Neural crest cell (in vitro differentiated cells): ENCODE measurements at regions not wholly inside any gene's neighbourhood (a gene's known extent, or its start where the extent isn't known, plus 50 kb on each side); places are given as distances from the start of the nearest gene placed in this dataset.

Experiments used
- DNase-seq: peaks from one replicate; pipeline ENCODE4 v3.0.0; 2021; ENCODE audit warnings: low read depth, mixed read lengths, low spot score
- H3K27ac Mint-ChIP-seq: one replicate; pipeline ENCODE4 v1.8.0; 2021; ENCODE audit warnings: mild to moderate bottlenecking, mixed read lengths; ENCODE audit not compliant: unreplicated experiment
- H3K27me3 Mint-ChIP-seq: 2 replicates; pipeline ENCODE4 v1.8.0; 2021; ENCODE audit warnings: low read depth, mild to moderate bottlenecking, mixed read lengths
- H3K36me3 Mint-ChIP-seq: 2 replicates; pipeline ENCODE4 v1.8.0; 2021; ENCODE audit warnings: low read depth, mild to moderate bottlenecking, mixed read lengths
- H3K4me1 Mint-ChIP-seq: 2 replicates; pipeline ENCODE4 v1.8.0; 2021; ENCODE audit warnings: mixed read lengths
- H3K4me3 Mint-ChIP-seq: one replicate; pipeline ENCODE4 v1.8.0; 2021; ENCODE audit warnings: mild to moderate bottlenecking, mixed read lengths
- H3K9me3 Mint-ChIP-seq: 2 replicates; pipeline ENCODE4 v1.8.0; 2021; ENCODE audit warnings: mixed read lengths
- CTCF ChIP-seq: fragments of 200-600 bp; sonication (generic); conservative IDR thresholded peaks from 2 replicates; pipeline ENCODE4 v1.5.0; 2021; ENCODE audit warnings: antibody characterized with exemption, mild to moderate bottlenecking

DNA sequence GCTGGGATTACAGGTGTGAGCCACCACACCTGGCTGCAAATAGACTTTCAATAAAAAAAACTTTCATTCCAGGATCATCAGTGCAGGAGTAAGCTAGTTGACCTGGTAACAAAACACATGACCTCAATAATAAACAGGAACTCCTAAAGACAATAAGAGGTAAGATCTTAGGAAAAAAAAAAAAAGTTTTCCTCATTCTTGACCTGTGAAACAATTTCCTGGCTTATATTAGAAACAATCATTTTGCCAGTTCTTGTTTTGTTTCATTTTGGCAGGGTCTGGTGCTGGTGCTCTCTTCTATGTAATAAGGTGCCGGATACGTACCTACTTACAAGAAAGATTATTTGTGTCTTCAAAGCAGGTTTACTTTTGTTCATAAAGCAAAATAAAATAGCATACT is 90.6 kb upstream of the AMN1 start:
- no peak overlapping the region for H3K4me3 Mint-ChIP-seq
- no peak overlapping the region for H3K27ac Mint-ChIP-seq

GRCh38 chr12:31818623-31819268 is 89.9 kb upstream of the AMN1 start:
- H3K9me3 Mint-ChIP-seq, result peaks cover 1% of the 10 kb centered on the region
- H3K4me3 Mint-ChIP-seq, result no peak overlapping the region
- H3K4me1 Mint-ChIP-seq, result no peaks in the 10 kb centered on the region
- DNase-seq, result no peak
- no peaks in the 10 kb centered on the region for H3K36me3 Mint-ChIP-seq
- no peak for TF ChIP-seq CTCF
- H3K27me3 Mint-ChIP-seq, result no peaks in the 10 kb centered on the region
- H3K27ac Mint-ChIP-seq, result no peak overlapping the region

More for the DNA sequence above, 90.6 kb upstream of the AMN1 start:
- Mint-ChIP-seq H3K4me1 (no peaks in the 10 kb centered on the region), H3K36me3 (no peaks in the 10 kb centered on the region), H3K27me3 (no peaks in the 10 kb centered on the region), H3K9me3 (peaks cover 8% of the 10 kb centered on the region)
- no peak for TF ChIP-seq CTCF
- no peak for DNase-seq

DNA sequence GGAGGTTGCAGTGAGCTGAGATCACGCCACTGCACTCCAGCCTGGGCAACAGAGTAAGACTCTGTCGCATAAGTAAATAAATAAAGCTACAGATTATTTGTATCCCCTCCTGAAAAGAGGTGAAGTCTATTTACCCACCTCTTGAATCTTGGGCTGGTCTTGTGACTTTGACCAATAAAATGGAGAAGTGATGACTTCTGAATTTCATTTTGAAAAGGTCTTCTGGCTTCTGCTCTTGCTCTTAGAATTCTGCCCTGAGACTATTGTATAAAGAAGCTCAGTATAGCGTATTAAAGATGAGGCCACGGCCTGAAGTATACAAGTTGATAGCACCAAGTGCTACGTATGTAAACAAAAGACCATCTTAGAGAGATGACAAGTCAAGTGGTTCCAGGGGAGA is 88.3 kb upstream of the AMN1 start:
- DNase-seq, result no peak
- no peak for TF ChIP-seq CTCF
- peaks cover 7% of the 10 kb centered on the region for H3K4me1 Mint-ChIP-seq
- H3K27me3 Mint-ChIP-seq, result no peaks in the 10 kb centered on the region
- H3K9me3 Mint-ChIP-seq, result no peaks in the 10 kb centered on the region
- no peaks in the 10 kb centered on the region for H3K36me3 Mint-ChIP-seq
- no peak overlapping the region for H3K27ac Mint-ChIP-seq
- H3K4me3 Mint-ChIP-seq, result no peak overlapping the region

GRCh38 chr12:31815096-31815495 is 86.3 kb upstream of the AMN1 start:
- H3K27ac Mint-ChIP-seq, result no peak overlapping the region
- no peaks in the 10 kb centered on the region for H3K36me3 Mint-ChIP-seq
- no peak for DNase-seq
- no peaks in the 10 kb centered on the region for H3K9me3 Mint-ChIP-seq
- TF ChIP-seq CTCF, result no peak
- no peak overlapping the region for H3K4me3 Mint-ChIP-seq
- H3K27me3 Mint-ChIP-seq, result no peaks in the 10 kb centered on the region
- peaks cover 14% of the 10 kb centered on the region for H3K4me1 Mint-ChIP-seq

- Mint-ChIP-seq H3K4me1 (peaks cover 14% of the 10 kb centered on the region), H3K27me3 (no peaks in the 10 kb centered on the region), H3K4me3 (no peak overlapping the region), H3K27ac (peak overlapping the region; percentile 1), H3K9me3 (no peaks in the 10 kb centered on the region), H3K36me3 (no peaks in the 10 kb centered on the region)
- peak; percentile 42 for TF ChIP-seq CTCF
- no peak for DNase-seq
These were observed 84.5 kb upstream of the AMN1 start for GRCh38 chr12:31813305-31813704.
